GM12873 (cell line): ENCODE measurements at regions not wholly inside any gene's neighbourhood (a gene's known extent, or its start where the extent isn't known, plus 50 kb on each side); places are given as distances from the start of the nearest gene placed in this dataset.

ENCODE experiments used
- TF ChIP-seq, protein P1 (sequence below): IDR thresholded peaks from 2 replicates; pipeline ENCODE4 v1.5.1; 2012; ENCODE audit warnings: low read depth, mild to moderate bottlenecking, moderate library complexity, low read length, control low read depth; ENCODE audit not compliant: insufficient read depth; ENCODE audit errors: missing control alignments

DNA sequence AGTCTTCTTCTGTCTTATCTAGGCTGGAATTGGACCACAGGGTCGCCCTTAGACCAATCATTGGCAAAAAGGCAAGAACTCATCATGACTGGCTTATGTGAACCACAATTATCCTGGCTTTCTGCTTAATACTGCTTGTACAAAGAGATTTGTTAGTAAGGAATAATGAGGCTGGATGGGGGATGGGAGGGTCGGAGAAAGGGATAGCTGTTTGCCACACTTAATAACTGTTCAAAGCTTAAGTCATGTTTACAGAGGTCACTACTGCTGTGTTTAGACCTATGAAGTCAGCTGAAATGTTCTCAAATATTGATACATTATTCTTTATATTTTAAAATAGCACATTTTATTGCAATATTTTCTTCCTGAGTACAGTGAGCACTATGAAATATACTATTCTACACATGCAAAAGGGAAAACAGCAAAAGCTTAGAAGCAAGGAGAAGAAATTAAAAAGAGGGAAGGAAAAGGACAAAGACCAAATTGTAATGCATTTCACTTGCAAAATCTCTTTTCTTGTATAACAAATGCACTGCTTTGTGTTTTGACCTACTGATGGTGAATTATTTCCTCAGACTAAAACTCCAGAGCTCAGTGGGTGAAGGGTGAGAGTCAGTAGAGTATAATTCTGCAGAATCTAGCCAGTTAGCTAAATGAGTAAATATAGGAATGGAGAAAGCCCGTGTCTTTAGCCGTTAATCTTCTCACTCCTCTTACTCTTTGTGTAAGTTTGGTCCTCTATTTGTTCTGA lies 404.9 kb upstream of the ZNF608 start:
- TF ChIP-seq, protein P1, sequence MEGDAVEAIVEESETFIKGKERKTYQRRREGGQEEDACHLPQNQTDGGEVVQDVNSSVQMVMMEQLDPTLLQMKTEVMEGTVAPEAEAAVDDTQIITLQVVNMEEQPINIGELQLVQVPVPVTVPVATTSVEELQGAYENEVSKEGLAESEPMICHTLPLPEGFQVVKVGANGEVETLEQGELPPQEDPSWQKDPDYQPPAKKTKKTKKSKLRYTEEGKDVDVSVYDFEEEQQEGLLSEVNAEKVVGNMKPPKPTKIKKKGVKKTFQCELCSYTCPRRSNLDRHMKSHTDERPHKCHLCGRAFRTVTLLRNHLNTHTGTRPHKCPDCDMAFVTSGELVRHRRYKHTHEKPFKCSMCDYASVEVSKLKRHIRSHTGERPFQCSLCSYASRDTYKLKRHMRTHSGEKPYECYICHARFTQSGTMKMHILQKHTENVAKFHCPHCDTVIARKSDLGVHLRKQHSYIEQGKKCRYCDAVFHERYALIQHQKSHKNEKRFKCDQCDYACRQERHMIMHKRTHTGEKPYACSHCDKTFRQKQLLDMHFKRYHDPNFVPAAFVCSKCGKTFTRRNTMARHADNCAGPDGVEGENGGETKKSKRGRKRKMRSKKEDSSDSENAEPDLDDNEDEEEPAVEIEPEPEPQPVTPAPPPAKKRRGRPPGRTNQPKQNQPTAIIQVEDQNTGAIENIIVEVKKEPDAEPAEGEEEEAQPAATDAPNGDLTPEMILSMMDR = no peak

DNA sequence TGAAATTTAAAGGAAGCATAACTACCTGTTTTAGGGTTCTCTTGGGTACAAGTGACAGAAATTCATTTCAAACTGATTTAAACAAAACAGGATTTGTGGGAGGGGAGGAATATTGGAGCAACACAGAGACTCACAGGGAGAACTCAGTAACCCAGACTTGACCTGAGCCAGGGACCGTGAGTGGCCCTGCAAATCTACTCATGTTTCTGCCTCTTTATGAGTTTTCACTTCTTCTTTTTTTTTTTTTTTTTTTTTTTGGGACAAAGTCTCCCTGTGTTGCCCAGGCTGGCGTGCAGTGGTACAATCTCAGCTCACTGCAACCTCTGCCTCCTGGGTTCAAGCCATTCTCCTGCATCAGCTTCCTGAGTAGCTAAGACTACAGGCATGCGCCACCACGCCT lies 405.6 kb upstream of the ZNF608 start:
- TF ChIP-seq, protein P1 = no peak

- TF ChIP-seq, protein P1 = no peak
Measured at GRCh38 chr5:125152461-125153189, 406.2 kb upstream of the ZNF608 start.

GRCh38 chr5:125153231-125153630 lies 406.8 kb upstream of the ZNF608 start:
- TF ChIP-seq, protein P1 = no peak

GRCh38 chr5:125154301-125155110 lies 408.1 kb upstream of the ZNF608 start:
- TF ChIP-seq, protein P1 = no peak

DNA sequence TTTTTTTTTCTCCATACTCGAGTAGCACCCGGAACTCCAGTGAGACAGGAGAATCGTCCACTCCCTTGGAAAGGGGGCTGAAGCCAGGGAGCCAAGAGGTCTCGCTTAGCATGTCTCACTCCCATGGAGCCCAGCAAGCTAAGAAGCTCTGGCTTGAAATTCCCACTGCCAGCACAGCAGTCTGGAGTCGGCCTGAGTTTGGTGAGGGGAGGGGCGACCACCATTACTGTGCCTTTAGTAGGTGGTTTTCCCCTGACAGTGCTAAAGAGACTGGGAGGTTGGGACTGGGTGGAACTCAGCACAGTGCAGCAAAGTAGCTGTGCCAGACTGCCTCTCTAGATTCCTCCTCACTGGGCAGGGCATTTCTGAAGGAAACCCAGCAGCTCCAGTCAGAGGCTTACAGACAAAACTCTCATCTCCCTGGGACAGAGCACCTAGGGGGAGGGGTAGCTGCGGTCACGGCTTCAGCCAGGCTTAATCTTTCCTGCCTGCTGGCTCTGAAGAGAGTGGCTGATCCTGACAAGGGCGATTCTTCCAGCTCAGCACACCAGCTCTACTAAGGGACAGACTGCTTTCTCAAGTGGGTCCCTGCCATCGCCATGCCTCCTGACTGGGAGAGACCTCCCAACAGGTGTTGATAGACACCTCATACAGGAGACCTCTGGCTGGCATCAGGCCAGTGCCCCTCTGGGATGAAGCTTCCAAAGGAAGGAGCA lies 414.5 kb upstream of the ZNF608 start:
- TF ChIP-seq, protein P1 = no peak

DNA sequence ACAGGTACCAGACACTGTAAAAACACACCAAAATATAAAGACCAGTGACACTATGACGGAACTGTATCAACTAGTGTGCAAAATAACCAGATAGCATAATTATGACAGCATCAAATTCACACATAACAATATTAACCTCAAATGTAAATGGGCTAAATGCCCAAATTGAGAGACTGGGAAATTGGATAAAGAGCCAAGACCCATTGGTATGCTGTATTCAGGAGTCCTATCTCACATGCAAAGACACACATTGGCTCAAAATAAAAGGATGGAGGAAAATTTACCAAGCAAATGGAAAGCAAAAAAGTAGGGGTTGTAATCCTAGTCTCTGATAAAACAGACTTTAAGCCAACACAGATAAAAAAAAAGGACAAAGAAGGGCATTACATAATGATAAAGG lies 416.3 kb upstream of the ZNF608 start:
- TF ChIP-seq, protein P1 = no peak
